NB4 (cell line): ENCODE measurements at regions not wholly inside any gene's neighbourhood (a gene's known extent, or its start where the extent isn't known, plus 50 kb on each side); places are given as distances from the start of the nearest gene placed in this dataset.

Source experiments
- DNase-seq: peaks from one replicate; pipeline ENCODE4 v3.0.0; 2010; ENCODE audit warnings: low read depth
- H3K4me3 ChIP-seq: one replicate; pipeline ENCODE4 v1.5.1; 2011; ENCODE audit warnings: mild to moderate bottlenecking, low read depth, low read length, moderate library complexity
- MYC ChIP-seq: IDR thresholded peaks from 2 replicates; pipeline ENCODE4 v1.6.1; 2011; ENCODE audit warnings: low read depth, low read length
- POLR2A ChIP-seq: IDR thresholded peaks from 2 replicates; pipeline ENCODE4 v1.6.1; 2011; ENCODE audit warnings: mild to moderate bottlenecking; ENCODE audit not compliant: insufficient read length; ENCODE audit errors: extremely low read depth
- TF ChIP-seq, protein P1 (sequence below): IDR thresholded peaks from 2 replicates; pipeline ENCODE4 v1.6.1; 2011; ENCODE audit warnings: low read depth, low read length
- TF ChIP-seq, protein P2 (sequence below): IDR thresholded peaks from one replicate; pipeline ENCODE4 v1.5.1; 2012; ENCODE audit warnings: low read depth, low read length

DNA sequence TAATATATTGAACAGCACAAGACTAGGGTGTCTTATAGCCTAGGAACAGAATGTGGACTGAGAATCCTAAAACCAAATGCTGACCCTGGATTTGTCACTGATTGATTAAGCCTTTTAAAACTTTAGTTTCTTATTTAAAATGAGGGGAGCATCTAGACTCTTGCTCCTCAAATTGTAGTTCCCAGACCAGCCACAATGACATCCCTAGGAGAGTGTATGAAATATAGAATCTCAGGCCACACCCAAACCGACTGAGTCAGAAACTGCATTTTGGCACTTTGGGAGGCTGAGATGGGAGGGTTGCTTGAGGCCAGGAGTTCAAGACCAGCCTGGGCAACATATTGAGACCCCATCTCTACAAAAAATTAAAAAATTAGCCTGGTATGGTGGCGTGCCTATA, 287.8 kb upstream of the UMPS start:
- no peak overlapping the region for H3K4me3 ChIP-seq
- TF ChIP-seq POLR2A = no peak
- TF ChIP-seq, protein P1, sequence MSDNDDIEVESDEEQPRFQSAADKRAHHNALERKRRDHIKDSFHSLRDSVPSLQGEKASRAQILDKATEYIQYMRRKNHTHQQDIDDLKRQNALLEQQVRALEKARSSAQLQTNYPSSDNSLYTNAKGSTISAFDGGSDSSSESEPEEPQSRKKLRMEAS = no peak
- TF ChIP-seq MYC = no peak
- TF ChIP-seq, protein P2, sequence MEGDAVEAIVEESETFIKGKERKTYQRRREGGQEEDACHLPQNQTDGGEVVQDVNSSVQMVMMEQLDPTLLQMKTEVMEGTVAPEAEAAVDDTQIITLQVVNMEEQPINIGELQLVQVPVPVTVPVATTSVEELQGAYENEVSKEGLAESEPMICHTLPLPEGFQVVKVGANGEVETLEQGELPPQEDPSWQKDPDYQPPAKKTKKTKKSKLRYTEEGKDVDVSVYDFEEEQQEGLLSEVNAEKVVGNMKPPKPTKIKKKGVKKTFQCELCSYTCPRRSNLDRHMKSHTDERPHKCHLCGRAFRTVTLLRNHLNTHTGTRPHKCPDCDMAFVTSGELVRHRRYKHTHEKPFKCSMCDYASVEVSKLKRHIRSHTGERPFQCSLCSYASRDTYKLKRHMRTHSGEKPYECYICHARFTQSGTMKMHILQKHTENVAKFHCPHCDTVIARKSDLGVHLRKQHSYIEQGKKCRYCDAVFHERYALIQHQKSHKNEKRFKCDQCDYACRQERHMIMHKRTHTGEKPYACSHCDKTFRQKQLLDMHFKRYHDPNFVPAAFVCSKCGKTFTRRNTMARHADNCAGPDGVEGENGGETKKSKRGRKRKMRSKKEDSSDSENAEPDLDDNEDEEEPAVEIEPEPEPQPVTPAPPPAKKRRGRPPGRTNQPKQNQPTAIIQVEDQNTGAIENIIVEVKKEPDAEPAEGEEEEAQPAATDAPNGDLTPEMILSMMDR = no peak
- DNase-seq = no peak

DNA sequence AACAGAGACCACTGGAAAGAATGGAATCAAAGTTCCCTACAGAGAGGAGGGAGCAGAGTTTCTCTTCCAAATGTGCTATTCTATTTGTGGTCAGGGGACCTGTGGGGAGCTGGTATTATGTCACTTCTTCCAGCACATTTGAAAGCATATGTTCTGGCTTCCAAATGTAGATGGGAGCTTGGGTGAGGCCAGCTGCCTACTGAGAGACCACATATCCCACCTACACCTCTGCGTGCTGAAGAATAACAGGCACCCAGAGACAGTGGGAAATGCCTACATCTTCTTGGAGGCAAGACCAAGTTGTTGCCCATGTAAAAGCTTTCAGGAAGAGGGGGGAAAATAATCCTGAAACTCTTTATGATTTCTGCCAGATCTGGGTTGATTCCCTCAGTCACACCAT, 286.8 kb upstream of the UMPS start:
- H3K4me3 ChIP-seq = no peak overlapping the region
- DNase-seq = no peak
- TF ChIP-seq, protein P2 = no peak
- TF ChIP-seq, protein P1 = no peak
- no peak for TF ChIP-seq MYC

DNA sequence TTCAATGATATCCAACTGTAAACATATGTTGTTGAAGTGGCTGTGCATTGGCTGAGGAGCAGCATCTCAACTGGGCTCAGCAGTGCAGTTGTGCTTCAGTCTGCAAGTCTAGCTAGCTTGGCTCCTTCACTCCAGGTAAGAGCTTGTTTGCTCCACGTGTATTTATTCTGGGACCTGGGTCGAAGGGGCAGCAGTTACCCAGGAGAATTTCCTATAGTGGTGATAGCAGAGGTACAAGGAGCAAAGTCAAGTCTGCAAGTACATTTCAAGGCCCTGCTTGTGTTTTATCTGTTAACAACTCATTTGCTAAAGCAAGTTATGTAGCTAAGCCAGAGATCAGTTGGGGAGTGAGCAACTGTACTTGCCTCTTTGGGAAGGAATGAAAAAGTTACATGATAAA, 286.2 kb upstream of the UMPS start:
- TF ChIP-seq, protein P2 = no peak
- TF ChIP-seq POLR2A = no peak
- TF ChIP-seq MYC = no peak
- TF ChIP-seq, protein P1 = no peak
- DNase-seq = no peak
- no peak overlapping the region for H3K4me3 ChIP-seq

DNA sequence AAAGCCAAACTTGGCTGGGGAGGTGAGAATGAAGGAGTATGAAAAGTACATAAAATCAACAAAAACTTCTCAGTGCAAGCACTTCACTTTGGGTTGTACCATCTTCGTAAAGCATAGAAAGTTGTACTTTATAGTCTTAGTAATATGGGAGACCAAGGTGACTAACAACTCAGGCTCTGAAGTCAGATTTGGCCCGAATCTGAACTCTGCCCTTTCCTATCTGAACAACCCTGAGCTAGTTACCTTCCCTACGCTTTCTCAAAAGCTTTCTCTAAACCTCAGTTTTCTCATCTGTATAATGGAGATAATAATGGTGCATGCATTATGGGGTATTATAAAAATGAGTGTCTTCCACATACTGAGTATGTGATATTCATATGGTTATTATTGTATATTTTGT, 285.4 kb upstream of the UMPS start:
- TF ChIP-seq MYC (no peak), POLR2A (no peak)
- TF ChIP-seq, protein P2 = no peak
- TF ChIP-seq, protein P1 = no peak
- H3K4me3 ChIP-seq = no peak overlapping the region
- no peak for DNase-seq

DNA sequence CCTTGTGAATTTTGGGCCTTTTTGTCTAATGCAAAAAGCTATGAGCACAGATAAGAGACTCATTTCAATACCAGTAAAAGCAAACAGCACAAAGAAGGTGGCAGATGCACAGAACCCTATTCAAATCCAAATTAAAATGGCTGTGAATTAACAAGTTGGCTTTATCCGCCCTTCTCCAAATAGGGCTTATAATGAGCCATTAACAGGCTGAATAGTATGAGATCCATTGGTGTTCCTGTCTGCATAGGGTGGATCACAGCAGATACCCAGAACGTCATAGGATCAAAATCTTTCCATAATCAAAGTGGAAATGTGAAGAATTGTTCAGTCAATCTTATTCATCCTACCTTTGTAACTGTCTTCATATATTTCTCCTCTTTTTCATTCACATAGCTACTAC, 282.4 kb upstream of the UMPS start:
- H3K4me3 ChIP-seq = no peak overlapping the region
- TF ChIP-seq POLR2A = no peak
- TF ChIP-seq, protein P2 = no peak
- TF ChIP-seq, protein P1 = no peak
- no peak for TF ChIP-seq MYC
- no peak for DNase-seq

DNA sequence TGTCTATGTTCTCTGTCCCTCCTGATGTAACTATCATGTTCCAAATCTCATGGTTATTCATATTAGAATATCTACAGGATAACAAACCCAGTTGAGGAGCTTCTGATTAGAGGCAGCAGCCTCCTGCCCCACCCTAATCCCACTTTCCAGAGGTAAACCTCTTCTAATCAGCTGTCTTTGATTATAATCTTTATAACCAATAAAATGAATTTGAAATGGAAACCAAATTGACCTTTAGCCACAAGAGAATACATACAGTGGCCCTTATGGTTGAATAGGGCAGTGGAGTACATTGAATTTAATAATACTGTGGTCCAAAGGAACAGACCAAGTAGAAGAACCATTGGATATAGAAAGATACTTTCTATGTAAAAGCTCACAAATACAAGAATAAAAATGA, 281.3 kb upstream of the UMPS start:
- TF ChIP-seq POLR2A = no peak
- no peak for TF ChIP-seq MYC
- TF ChIP-seq, protein P2 = no peak
- TF ChIP-seq, protein P1 = no peak
- no peak for DNase-seq
- no peak overlapping the region for H3K4me3 ChIP-seq
